C4-2B (cell line): ENCODE measurements at regions not wholly inside any gene's neighbourhood (a gene's known extent, or its start where the extent isn't known, plus 50 kb on each side); places are given as distances from the start of the nearest gene placed in this dataset.

Experiments
- CTCF ChIP-seq: fragments of 450-650 bp; conservative IDR thresholded peaks from 2 replicates; pipeline ENCODE4 v1.5.1; 2017; ENCODE audit warnings: mild to moderate bottlenecking
- ZFX ChIP-seq: fragments of 450-650 bp; IDR thresholded peaks from 2 replicates; pipeline ENCODE4 v1.6.1; 2017

DNA sequence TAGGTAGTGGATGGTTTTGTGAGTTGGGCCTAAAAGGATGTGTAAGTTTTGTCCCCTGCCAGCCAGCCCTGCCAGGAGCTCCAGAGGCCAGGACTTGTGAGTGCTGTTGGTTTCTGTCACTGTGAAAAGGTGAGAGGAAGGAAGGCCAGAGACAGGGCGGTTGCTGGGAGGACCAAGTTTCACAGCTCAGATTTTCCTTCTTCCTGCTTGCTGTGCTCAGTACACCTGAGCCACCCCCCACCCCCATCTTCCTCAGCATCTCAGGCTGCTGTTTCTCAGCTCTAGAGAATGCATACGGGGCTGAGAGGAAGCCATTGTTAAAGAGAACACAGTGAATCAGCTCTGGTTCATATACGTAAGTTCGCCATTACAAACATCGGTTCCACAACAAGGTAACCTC is 139.9 kb downstream of the BUB3 start:
- no peak for TF ChIP-seq CTCF
- no peak for TF ChIP-seq ZFX
